Esophagus squamous epithelium (tissue), 5 donors: ENCODE measurements at regions not wholly inside any gene's neighbourhood (a gene's known extent, or its start where the extent isn't known, plus 50 kb on each side); places are given as distances from the start of the nearest gene placed in this dataset.

Source experiments
- DNase-seq: peaks from one replicate; lab custom pipeline; 2025; lab: John Stamatoyannopoulos, UW
- H3K27ac ChIP-seq, 4 donors: fragments of 200-600 bp; sonication (generic); one replicate each; pipeline ENCODE4 v1.5.1; 2016 to 2019; ENCODE audit warnings: mild to moderate bottlenecking in 1 of 4
- H3K27me3 ChIP-seq, 4 donors: fragments of 200-600 bp; sonication (generic); 1 replicate in 3 of 4; 2 replicates in 1 of 4; pipeline versions ENCODE4 v1.5.1 to v1.6.0; 2017 to 2021; ENCODE audit warnings: antibody characterized with exemption in 1 of 4
- H3K36me3 ChIP-seq, 3 donors: fragments of 200-600 bp; sonication (generic); one replicate each; pipeline ENCODE4 v1.5.1; 2016 to 2019
- H3K4me1 ChIP-seq, 3 donors: fragments of 200-600 bp; sonication (generic); one replicate each; pipeline ENCODE4 v1.5.1; 2017 to 2019
- H3K4me3 ChIP-seq, 4 donors: fragments of 200-600 bp; sonication (generic); 1 replicate in 3 of 4; 2 replicates in 1 of 4; pipeline ENCODE4 v1.5.1; 2016 to 2019; ENCODE audit warnings: mild to moderate bottlenecking in 2 of 4, moderate library complexity in 1 of 4
- H3K9me3 ChIP-seq, 3 donors: fragments of 200-600 bp; sonication (generic); one replicate each; pipeline ENCODE4 v1.5.1; 2016 to 2019
- CTCF ChIP-seq, 6 experiments: fragments of 450-650 bp in 4 of 6; fragments of 200-600 bp in 2 of 6; sonication (generic) in 2 of 6; IDR thresholded peaks; one replicate each; pipeline ENCODE4 v1.5.1; 2016 to 2019; ENCODE audit warnings: antibody characterized with exemption in 6 of 6, mild to moderate bottlenecking in 4 of 6, moderate library complexity in 4 of 6
- POLR2A ChIP-seq, 4 donors: fragments of 450-650 bp; IDR thresholded peaks; one replicate each; pipeline ENCODE4 v1.6.1; 2017; ENCODE audit warnings: antibody characterized with exemption in 4 of 4, mild to moderate bottlenecking in 4 of 4, moderate library complexity in 3 of 4
- WGBS, 2 donors: methylation state at CpG; one replicate each; pipeline ENCODE4 v1.1.5; 2018; 5-methylcytosine and 5-hydroxymethylcytosine counted together
- intact Hi-C: fragments of 100-400 bp; cut with DNase I; formaldehyde crosslinking; loops from one replicate; pipeline ENCODE4 v1.15.0; 2022
- donor health status: DM: yes; HTN: yes; CAD: no.

GRCh38 chr4:167652267-167652666, 418.0 kb upstream of the SPOCK3 start:
- H3K36me3 ChIP-seq: no peaks in the 10 kb centered on the region
- TF ChIP-seq CTCF (IDR thresholded peaks at IDR 0.05) (no peak), POLR2A (IDR thresholded peaks at IDR 0.05) (no peak)
- no peak overlapping the region for H3K4me3 ChIP-seq
- no peak overlapping the region for H3K27ac ChIP-seq
- no peak for DNase-seq
- WGBS, 2 donors: 60% methylated on average over 2 of the region's 4 CpGs; no CpG with 5 or more reads in 1 of the 2 donors
- no peaks in the 10 kb centered on the region for H3K27me3 ChIP-seq
- H3K4me1 ChIP-seq: no peaks in the 10 kb centered on the region
- intact Hi-C loops: no loop called here
- no peaks in the 10 kb centered on the region for H3K9me3 ChIP-seq

GRCh38 chr4:167688660-167689142, 403.6 kb upstream of the ANXA10 start:
- no peaks in the 10 kb centered on the region for H3K9me3 ChIP-seq
- H3K4me3 ChIP-seq: no peak overlapping the region
- 75 to 77% methylated on average over 9 of the region's 9 CpGs for WGBS, 2 donors
- no peak overlapping the region for H3K27ac ChIP-seq
- no peaks in the 10 kb centered on the region for H3K36me3 ChIP-seq
- no peak for DNase-seq
- intact Hi-C loops: no loop called here
- TF ChIP-seq POLR2A (IDR thresholded peaks at IDR 0.05) (no peak), CTCF (IDR thresholded peaks at IDR 0.05) (no peak)
- H3K27me3 ChIP-seq: no peaks in the 10 kb centered on the region
- no peaks in the 10 kb centered on the region for H3K4me1 ChIP-seq

- intact Hi-C loops: no loop called here
- TF ChIP-seq CTCF (IDR thresholded peaks at IDR 0.05): no peak
- TF ChIP-seq POLR2A (IDR thresholded peaks at IDR 0.05): no peak
- Histone ChIP-seq H3K36me3 (no peaks in the 10 kb centered on the region), H3K4me3 (no peak overlapping the region), H3K27me3 (no peaks in the 10 kb centered on the region), H3K9me3 (no peaks in the 10 kb centered on the region), H3K27ac (no peak overlapping the region), H3K4me1 (no peaks in the 10 kb centered on the region)
- no peak for DNase-seq
Measured at GRCh38 chr4:167702391-167702790, 389.9 kb upstream of the ANXA10 start.

- no peaks in the 10 kb centered on the region for H3K36me3 ChIP-seq
- H3K27ac ChIP-seq: no peak overlapping the region
- no peak overlapping the region for H3K4me3 ChIP-seq
- no peaks in the 10 kb centered on the region for H3K4me1 ChIP-seq
- H3K27me3 ChIP-seq: no peaks in the 10 kb centered on the region
- no peak for DNase-seq
- TF ChIP-seq POLR2A (IDR thresholded peaks at IDR 0.05) (no peak), CTCF (IDR thresholded peaks at IDR 0.05) (no peak)
- intact Hi-C loops: no loop called here
- WGBS, 2 donors: 50 to 64% methylated on average over 5 of the region's 5 CpGs
- H3K9me3 ChIP-seq: no peaks in the 10 kb centered on the region
Measured at GRCh38 chr4:167711517-167711916, 380.8 kb upstream of the ANXA10 start.

GRCh38 chr4:167713756-167714155, 378.6 kb upstream of the ANXA10 start:
- TF ChIP-seq CTCF (IDR thresholded peaks at IDR 0.05) (no peak), POLR2A (IDR thresholded peaks at IDR 0.05) (no peak)
- Histone ChIP-seq H3K36me3 (no peaks in the 10 kb centered on the region), H3K27ac (no peak overlapping the region), H3K4me1 (no peaks in the 10 kb centered on the region), H3K27me3 (no peaks in the 10 kb centered on the region), H3K9me3 (no peaks in the 10 kb centered on the region), H3K4me3 (no peak overlapping the region)
- 79 to 83% methylated on average over 1 of the region's 1 CpG for WGBS, 2 donors
- intact Hi-C loops: no loop called here
- DNase-seq: no peak
